ENCODE measurements at regions not wholly inside any gene's neighbourhood (a gene's known extent, or its start where the extent isn't known, plus 50 kb on each side); places are given as distances from the start of the nearest gene placed in this dataset.

DNA sequence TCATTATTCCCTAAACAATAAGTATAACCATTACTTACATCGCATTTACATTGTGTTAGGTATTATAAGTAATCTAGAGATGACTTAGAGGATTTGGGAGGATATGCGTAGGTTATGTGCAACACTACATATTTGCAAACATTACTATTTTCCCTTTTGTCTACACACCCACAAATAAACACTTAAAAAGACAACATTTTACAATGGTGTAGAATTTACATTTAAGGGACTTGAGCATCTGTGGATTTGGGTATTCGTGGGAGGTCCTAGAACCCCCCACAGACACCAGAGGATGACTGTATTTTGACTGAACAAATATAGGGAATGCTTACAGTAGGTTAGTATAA lies 220.2 kb upstream of the MYO3A start:
- TF ChIP-seq, protein P1, sequence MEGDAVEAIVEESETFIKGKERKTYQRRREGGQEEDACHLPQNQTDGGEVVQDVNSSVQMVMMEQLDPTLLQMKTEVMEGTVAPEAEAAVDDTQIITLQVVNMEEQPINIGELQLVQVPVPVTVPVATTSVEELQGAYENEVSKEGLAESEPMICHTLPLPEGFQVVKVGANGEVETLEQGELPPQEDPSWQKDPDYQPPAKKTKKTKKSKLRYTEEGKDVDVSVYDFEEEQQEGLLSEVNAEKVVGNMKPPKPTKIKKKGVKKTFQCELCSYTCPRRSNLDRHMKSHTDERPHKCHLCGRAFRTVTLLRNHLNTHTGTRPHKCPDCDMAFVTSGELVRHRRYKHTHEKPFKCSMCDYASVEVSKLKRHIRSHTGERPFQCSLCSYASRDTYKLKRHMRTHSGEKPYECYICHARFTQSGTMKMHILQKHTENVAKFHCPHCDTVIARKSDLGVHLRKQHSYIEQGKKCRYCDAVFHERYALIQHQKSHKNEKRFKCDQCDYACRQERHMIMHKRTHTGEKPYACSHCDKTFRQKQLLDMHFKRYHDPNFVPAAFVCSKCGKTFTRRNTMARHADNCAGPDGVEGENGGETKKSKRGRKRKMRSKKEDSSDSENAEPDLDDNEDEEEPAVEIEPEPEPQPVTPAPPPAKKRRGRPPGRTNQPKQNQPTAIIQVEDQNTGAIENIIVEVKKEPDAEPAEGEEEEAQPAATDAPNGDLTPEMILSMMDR (conservative IDR thresholded peaks at IDR 0.05 in 1 of 2, IDR thresholded peaks at IDR 0.05 in 1 of 2; ENCODE audit: low read depth in 1 of 2, low read length in 2 of 2): no peak
- no peak for TF ChIP-seq EZH2 (IDR thresholded peaks at IDR 0.05; ENCODE audit: low read length, missing control alignments)

All from fibroblast of lung (primary cell).